Uterus (tissue), 2 donors: ENCODE measurements at regions not wholly inside any gene's neighbourhood (a gene's known extent, or its start where the extent isn't known, plus 50 kb on each side); places are given as distances from the start of the nearest gene placed in this dataset.

Source experiments
- CTCF ChIP-seq, 4 experiments: fragments of 200-600 bp in 2 of 4; fragments of 450-650 bp in 2 of 4; sonication (generic) in 2 of 4; IDR thresholded peaks; one replicate each; pipeline ENCODE4 v1.5.1; 2016 to 2019; ENCODE audit warnings: antibody characterized with exemption in 4 of 4, mild to moderate bottlenecking in 2 of 4, moderate library complexity in 1 of 4
- POLR2A ChIP-seq, 2 donors: fragments of 450-650 bp; IDR thresholded peaks; one replicate each; pipeline ENCODE4 v1.6.1; 2016; ENCODE audit warnings: antibody characterized with exemption in 2 of 2, mild to moderate bottlenecking in 1 of 2, moderate library complexity in 1 of 2

GRCh38 chr6:85125526-85125925 is 324.4 kb upstream of the NT5E start:
- no peak for TF ChIP-seq CTCF (IDR thresholded peaks at IDR 0.05)
- no peak for TF ChIP-seq POLR2A (IDR thresholded peaks at IDR 0.05)
